ENCODE measurements at regions not wholly inside any gene's neighbourhood (a gene's known extent, or its start where the extent isn't known, plus 50 kb on each side); places are given as distances from the start of the nearest gene placed in this dataset.

GRCh38 chr16:73738266-73738665, 558.3 kb upstream of the PSMD7 start:
- no peak for DNase-seq

DNA sequence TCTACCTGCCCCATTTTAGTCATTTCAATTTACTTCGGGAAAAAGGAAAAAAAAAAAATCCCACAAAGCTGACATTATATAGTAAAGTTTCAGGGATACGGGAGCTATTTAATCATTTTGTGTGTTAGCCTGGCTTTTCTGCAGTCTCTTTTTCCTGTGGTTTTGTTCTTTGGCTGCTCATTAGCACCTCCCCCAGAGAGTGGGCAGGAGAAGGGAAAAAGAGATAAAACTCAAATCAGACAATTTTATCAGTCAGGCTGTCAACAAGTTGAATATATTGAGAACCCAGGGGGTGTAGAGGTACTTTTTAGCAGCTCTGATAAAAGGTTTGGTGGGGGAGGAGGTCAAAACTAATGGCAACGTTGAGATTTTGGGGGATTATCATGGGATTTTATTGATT, 559.0 kb upstream of the PSMD7 start:
- no peak for DNase-seq

- no peak for DNase-seq
Measured at GRCh38 chr16:73735954-73736353, 560.7 kb upstream of the PSMD7 start.

DNA sequence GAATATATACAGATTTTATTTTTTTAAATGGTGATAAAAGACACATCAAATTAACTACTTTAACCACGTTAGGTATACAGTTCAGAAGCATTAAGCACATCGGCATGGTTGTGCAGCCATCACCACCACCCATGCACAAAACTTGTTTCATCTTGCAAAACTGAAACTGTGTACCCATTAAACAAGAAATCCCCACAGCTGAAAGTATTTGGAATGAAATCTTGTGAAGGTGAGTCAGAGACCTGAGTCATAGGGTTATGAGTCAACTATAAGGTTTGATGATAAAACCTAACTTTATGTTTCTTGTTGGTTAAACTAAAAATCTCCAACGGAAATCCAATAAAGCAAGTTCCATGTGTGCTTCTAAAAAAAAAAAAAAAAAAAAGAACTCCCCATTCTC, 561.6 kb upstream of the PSMD7 start:
- no peak for DNase-seq

DNA sequence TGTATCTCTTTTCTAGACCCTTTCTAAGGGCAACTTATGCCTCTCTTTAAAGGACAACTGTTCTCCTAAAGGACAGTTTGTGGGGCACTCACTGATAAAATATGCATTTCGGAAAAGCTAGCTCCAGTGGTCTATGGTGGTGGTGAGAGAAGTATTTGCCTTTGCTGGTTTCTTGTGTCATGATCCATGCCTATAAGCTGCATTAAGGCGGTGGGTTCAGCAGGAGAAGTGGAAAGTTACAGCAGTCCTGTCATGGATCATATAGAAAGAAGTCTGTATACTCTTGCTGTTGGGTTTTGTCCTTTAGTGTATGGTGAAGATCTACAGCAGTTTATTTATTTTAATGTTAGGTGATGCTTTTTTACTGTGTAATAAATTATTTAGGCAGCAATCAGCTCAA, 563.9 kb upstream of the PSMD7 start:
- DNase-seq = no peak

GRCh38 chr16:73732143-73732542, 564.5 kb upstream of the PSMD7 start:
- DNase-seq = no peak

GRCh38 chr16:73730481-73731090, 566.0 kb upstream of the PSMD7 start:
- DNase-seq = no peak

DNA sequence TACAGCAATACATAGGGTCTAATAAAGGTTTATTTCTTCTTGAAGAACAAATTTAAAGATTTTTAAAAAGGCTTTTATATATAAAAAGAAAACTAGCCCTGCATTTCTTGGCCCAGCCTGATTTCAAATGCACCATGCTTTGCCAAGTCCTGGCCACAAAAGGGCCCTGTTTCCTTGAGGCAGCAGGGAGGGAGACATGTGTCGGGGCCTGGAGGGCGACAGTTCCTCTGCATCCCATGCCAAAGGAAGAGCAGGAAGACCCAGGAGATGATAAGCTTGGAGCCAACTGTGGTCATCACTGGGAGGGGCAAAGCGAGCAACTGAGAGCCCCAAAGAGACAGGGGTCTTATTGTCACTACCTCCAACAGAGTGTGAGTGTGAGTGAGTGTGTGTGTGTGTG, 571.5 kb upstream of the PSMD7 start:
- no peak for DNase-seq

- DNase-seq = no peak
Measured at GRCh38 chr16:73724503-73724902, 572.1 kb upstream of the PSMD7 start.

GRCh38 chr16:73717266-73717974, 579.2 kb upstream of the PSMD7 start:
- DNase-seq = no peak

- DNase-seq = no peak
Measured at GRCh38 chr16:73714976-73715375, 581.6 kb upstream of the PSMD7 start.

- no peak for DNase-seq
Measured at GRCh38 chr16:73713778-73714495, 582.7 kb upstream of the PSMD7 start.

DNA sequence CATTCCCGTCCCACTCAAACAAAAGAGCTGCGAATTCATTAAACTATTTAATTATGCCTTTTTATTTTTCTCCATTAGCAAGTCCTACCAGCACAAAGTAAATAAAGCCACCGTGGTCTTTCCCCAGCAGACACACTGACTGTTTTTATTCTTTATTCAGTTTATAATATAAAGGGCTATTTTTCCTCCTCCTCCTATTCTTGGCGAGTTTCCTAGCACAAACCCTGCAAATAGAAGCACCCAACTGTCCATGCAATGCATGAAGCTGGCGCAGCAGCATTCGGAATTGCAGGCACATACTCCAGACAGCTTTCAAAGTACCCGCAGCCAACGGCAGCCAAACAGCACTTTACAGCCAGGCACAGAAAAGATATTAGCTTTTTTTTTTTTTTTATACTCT, 583.4 kb upstream of the PSMD7 start:
- DNase-seq = peak in 1 of 2 experiments; percentile 40

DNA sequence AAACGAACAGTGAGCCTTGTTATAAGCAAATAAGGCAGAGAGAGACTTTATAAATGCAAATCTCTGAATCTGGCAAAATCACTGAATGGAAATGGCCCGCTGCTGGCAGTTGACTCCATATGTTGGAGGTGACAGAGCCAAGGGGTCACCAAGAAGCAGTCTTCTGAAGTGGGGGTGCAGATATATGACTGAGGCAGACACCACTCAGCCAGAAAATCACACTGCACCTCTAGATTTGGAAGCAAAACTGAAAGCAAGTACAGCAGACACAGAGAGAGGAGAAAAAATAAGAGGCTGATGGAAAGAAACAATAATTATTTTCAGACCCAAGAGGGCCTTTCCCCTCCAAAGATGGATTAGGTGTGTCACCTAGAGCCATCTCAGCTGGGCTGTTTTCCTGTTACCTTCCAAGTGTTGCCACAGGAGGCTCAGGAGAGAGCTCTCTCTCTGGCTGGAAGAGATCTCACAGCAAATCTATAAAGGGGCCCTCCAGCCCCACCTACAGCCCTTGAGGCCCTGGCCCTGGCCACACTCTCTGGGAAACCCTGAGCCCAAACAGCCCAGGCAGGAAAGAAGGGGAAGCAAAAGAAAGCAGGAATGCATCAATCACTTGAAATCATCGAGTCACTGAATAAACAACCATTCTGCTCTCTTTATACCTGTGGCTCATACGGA, 585.1 kb upstream of the PSMD7 start:
- no peak for DNase-seq

- DNase-seq = no peak
Measured at GRCh38 chr16:73710526-73710925, 586.1 kb upstream of the PSMD7 start.

- no peak for DNase-seq
Measured at GRCh38 chr16:73707863-73708262, 588.8 kb upstream of the PSMD7 start.

DNA sequence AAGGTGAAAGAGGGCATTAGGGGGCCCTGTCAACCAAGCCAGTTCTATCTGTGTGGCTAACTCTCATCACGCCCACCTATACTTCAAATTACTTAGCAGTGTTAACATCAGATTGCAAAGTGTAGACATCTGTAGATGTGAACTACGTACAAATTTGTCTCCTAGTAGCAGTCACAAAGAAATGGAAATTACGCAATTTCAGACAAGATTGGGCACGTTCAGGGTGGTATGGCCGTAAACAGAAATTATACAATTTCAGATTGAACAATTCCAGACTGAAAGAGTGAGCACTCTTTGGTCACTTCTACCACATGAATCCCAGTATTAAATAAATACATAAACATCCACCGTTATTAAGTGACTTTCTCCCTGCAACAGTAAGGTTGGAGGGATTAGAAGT, 592.7 kb upstream of the PSMD7 start:
- no peak for DNase-seq

- no peak for DNase-seq
Measured at GRCh38 chr16:73697336-73697735, 599.3 kb upstream of the PSMD7 start.

DNA sequence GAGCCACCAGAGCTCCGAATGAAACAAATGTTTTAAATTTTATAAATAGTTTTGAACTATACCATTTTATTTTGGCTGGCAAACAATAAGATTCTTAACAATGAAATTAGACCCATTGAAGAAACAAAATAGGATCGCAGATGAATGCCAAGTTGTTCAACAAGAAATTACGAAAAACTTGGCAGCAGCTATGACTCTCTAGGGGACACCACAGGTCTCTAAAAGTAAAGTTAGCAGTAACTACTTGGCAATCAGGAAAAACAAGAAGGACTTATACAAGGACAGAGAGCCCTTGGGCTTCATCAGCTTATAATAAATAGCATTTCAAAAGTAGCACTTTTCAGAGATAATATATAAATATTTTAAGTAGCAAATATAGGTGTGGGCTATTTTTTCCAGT, 603.8 kb upstream of the PSMD7 start:
- DNase-seq = no peak

DNA sequence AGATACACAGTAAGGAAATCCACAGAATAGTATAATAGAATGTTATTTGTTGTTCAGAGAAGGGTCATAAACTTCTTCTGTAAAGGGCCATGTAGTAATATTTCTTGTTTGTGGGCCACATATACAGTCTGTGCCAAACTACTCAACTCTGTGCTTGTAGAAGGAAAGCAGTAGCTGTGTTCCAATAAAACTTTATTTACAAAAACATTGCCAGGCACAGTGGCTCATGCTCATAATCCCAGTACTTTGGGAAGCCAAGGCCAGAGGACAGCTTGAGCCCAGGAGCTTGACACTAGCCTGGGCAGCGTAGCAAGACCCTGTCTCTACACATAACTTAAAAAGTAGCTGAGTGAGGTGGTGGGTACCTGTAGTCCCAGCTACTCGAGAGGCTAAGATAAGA, 612.8 kb upstream of the PSMD7 start:
- DNase-seq = no peak

GRCh38 chr16:73672135-73672534, 624.2 kb upstream of the ZFHX3 start:
- no peak for DNase-seq

DNA sequence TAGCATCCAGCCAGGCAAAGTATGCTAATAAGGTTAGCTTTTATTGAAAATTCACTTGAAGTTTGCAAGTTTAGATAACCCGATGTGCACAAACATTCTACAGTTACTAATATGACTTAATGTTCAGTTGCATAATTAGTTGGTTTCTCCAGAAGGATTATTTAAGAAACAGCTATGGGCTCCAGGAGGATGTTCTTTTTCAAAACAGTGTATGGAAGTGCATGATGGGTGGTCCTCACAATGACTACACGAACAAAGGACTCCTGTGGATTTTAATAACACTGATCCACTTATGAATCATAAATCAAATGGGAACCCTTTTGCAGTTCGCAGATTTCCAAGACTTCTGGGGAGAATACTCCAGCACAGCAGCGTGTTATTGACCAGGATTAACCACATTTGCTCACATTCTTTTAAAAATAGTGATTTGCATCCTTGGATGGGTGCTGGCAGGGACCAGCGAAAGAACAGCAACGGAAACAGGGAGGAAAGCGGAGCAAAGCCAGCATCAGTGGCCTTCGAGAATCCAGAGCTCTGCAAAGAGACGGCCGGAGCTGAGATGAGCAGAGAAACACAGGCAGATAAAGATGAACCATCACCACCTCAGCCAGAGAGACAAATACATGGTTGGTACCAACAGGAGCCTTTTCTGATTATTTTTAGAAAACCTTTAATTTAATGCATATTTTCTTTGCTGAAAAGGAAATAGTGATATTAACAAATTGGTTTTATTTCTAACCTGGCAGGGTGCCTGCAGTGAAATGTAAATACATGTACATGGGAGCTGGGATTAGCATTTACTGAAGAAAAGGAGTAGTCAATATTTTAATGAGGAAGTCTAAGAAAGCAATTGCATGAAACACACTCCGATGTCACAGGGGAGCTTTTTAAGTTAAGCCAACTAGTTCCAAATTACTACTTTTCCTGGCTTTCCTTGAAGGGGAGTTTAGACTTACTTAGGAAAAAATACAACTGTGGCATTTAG, 623.2 kb upstream of the ZFHX3 start:
- peak in 1 of 2 experiments; percentile 39 for DNase-seq
